Mesodermal cell (in vitro differentiated cells): ENCODE measurements at regions not wholly inside any gene's neighbourhood (a gene's known extent, or its start where the extent isn't known, plus 50 kb on each side); places are given as distances from the start of the nearest gene placed in this dataset.
"Not testable (repeated sequence)": the region's sequence is repeated elsewhere in the genome, so short reads cannot be mapped to it uniquely, and the experiment has no call there.

Experiments used
- H3K27ac ChIP-seq: 2 replicates; pipeline ENCODE4 v1.7.0; 2013; ENCODE audit warnings: mild to moderate bottlenecking, low read depth, low read length, moderate library complexity; ENCODE audit not compliant: severe bottlenecking
- H3K36me3 ChIP-seq: 2 replicates; pipeline ENCODE4 v1.7.1; 2013; ENCODE audit warnings: mild to moderate bottlenecking, low read length, moderate library complexity; ENCODE audit not compliant: control insufficient read depth, insufficient read depth
- H3K4me1 ChIP-seq: one replicate; pipeline ENCODE4 v1.7.1; 2013; ENCODE audit warnings: mild to moderate bottlenecking, low read length; ENCODE audit not compliant: insufficient read depth, control insufficient read depth, poor library complexity, severe bottlenecking
- H3K4me3 ChIP-seq: 2 replicates; pipeline ENCODE4 v1.7.0; 2013; ENCODE audit warnings: low read length, control low read depth, mild to moderate bottlenecking; ENCODE audit not compliant: insufficient read depth, poor library complexity, severe bottlenecking; ENCODE audit errors: extremely low read depth
- H3K9me3 ChIP-seq: 2 replicates; pipeline ENCODE4 v1.7.1; 2013; ENCODE audit warnings: mild to moderate bottlenecking, low read length, moderate library complexity; ENCODE audit not compliant: control insufficient read depth
- WGBS, 2 experiments: methylation state at CpG; one replicate each; pipeline ENCODE4 v1.1.5; 2013; ENCODE audit warnings: missing lambda C conversion rate in 2 of 2; ENCODE audit not compliant: insufficient coverage in 2 of 2; 5-methylcytosine and 5-hydroxymethylcytosine counted together

DNA sequence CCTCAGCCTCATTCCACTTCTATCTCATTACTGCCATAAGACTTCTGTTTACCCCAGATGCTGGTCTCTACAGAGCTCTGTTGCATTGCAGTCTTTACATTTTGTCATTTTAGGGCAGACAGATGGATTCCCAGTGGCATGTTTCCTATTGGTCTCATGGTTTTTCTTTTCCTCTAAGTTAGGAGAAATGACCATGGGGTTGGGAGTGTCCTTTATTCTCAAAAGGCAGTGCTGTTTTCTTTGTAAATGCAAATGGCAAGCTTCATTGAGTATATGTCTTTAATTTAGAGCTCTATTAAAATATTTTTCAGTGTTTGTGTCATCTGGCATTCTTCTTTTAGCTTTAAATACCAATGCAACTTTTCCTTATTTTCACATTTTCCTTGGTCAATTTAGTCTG, 57.0 kb downstream of the MSTN start:
- Histone ChIP-seq H3K36me3 (no peaks in the 10 kb centered on the region), H3K4me1 (no peaks in the 10 kb centered on the region), H3K9me3 (no peaks in the 10 kb centered on the region)

DNA sequence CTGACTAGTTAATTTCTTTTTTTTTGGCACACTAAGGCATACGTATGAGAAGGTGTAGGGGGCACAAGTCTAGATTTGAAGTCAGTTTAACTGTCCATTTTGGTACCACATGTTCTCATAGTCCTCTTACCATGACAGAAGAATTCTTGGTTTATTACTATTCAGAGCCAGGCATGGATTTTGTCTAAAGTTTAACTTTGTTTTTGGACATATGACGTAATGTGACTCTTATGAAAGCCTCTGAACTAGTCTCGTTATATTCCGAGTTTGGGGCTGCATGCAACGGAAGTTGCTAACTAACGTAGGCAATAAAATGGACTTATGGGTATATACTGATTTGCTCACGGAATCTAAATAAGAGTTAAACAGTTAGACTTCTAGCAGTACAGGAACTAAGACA, 62.9 kb downstream of the MSTN start:
- Histone ChIP-seq H3K4me1 (no peaks in the 10 kb centered on the region), H3K36me3 (no peaks in the 10 kb centered on the region), H3K9me3 (no peaks in the 10 kb centered on the region), H3K4me3 (no peak overlapping the region), H3K27ac (no peak overlapping the region)
- 87 to 90% methylated on average over 6 of the region's 7 CpGs for WGBS, 2 experiments

More for the DNA sequence above, 57.0 kb downstream of the MSTN start:
- H3K4me3 ChIP-seq: no peak overlapping the region
- no peak overlapping the region for H3K27ac ChIP-seq

DNA sequence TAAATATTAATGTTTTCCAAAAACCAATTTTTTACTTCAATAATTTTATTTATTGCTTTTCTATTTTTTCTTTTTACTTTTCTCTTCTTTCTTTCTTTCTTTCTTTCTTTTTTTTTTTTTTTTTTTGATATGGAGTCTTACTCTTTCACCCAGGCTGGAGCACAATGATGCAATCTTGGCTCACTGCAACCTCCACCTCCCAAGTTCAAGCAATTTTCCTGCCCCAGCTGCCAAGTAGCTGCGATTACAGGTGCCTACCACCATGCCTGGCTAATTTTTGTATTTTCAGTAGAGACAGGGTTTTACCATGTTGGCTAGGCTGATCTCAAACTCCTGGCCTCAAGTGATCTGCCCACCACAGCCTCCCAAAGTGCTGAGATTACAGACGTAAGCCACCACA, 63.9 kb downstream of the MSTN start:
- not testable (repeated sequence) for H3K4me3 ChIP-seq, H3K27ac ChIP-seq, H3K9me3 ChIP-seq, H3K36me3 ChIP-seq, H3K4me1 ChIP-seq
- 83 to 100% methylated on average over 1 of the region's 2 CpGs for WGBS, 2 experiments

DNA sequence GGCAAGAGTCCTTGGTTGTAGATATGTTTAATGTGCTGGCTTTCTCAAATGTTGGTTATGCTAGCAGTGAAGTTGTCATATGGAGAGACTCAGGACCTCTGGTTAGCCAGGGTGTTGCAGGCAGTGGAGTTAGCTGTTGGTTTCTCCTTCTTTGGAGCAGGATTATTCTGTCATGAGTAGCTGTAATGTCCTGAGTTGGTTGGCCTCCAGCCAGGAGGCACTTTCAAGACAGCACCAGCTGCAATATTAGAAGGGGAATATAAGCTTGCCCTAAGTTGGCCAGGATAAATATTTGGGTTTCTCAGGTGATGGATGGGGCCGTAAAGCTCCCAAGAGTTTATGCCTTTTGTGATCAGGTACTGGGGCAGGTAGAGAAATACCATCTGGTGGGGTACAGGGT, 65.5 kb downstream of the MSTN start:
- WGBS, 2 experiments: 100% methylated on average over 1 of the region's 1 CpG
- no peaks in the 10 kb centered on the region for H3K4me1 ChIP-seq
- H3K27ac ChIP-seq: no peak overlapping the region
- no peak overlapping the region for H3K4me3 ChIP-seq
- no peaks in the 10 kb centered on the region for H3K36me3 ChIP-seq
- no peaks in the 10 kb centered on the region for H3K9me3 ChIP-seq

DNA sequence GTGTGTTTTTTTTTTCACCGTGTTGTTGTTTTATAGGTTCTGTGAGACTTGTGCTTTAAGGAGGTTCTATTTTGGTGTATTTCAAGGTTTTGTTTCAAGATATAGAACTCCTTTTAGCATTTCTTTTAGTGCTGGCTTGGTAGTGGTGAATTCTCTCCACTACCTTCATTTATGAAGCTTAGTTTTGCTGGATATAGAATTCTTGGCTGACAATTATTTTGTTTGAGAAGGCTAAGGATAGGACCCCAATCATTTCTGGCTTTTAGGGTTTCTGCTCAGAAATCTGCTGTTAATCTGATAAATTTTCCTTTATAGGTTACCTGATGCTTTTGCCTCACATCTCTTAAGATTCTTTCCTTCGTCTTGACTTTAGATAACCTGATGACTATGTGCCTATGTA, 66.8 kb downstream of the MSTN start:
- no peaks in the 10 kb centered on the region for H3K4me1 ChIP-seq
- WGBS, 2 experiments: 65% methylated on average over 2 of the region's 2 CpGs; no CpG with 5 or more reads in 1 of the 2 experiments
- no peak overlapping the region for H3K4me3 ChIP-seq
- no peak overlapping the region for H3K27ac ChIP-seq
- H3K36me3 ChIP-seq: no peaks in the 10 kb centered on the region
- H3K9me3 ChIP-seq: no peaks in the 10 kb centered on the region

DNA sequence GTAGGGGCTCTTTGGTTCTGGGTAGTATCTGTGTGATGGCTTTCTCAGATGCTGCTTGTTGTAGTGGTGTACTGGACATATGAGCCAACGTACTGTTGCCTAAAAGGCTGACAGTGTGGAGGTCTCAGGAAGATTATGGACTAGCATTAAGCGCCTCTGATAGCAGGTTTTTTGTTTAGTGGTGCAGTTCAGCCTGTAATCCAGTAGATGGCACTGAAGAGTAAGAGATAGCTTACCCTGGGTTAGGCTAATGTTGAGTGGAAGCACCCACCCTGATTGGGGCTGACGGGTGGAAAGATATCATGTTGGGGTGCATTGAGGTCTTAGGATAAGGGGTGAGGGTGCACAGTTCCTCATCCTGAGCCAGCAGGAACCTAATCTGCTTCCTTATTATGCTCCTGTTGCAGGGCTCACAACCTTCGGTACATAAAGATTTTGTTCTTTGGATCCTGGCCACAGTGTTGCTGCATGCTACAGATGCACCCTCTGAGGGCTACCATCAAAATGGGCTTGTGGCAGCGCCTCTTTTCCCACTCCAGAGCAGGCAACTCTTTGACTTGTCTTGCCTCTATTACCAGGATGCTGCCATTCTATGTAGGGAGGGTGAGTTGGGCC, 79.6 kb downstream of the MSTN start:
- H3K36me3 ChIP-seq: no peaks in the 10 kb centered on the region
- no peaks in the 10 kb centered on the region for H3K4me1 ChIP-seq
- H3K9me3 ChIP-seq: peaks cover 12% of the 10 kb centered on the region
- H3K27ac ChIP-seq: no peak overlapping the region
- 76 to 84% methylated on average over 3 to 4 of the region's 5 CpGs for WGBS, 2 experiments
- H3K4me3 ChIP-seq: no peak overlapping the region

DNA sequence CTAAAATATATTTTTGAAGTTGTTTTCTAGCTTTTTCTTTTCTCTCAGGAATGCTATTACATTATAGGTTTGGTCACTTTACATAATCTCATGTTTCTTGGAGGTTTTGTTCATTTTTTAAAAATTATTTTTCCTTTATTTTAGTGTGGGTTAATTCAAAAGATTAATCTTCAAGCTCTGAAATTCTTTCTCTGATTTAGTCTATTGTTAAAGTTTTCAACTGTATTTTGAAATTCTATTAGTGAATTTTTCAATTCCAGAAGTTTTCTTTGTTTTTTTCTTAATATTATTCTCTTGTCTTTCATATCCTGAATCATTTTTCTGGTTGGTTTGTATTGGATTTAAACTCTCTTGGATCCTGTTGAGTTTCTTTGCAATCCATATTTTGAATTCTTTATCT, 80.4 kb downstream of the MSTN start:
- H3K9me3 ChIP-seq: peaks cover 12% of the 10 kb centered on the region
- no peak overlapping the region for H3K27ac ChIP-seq
- no peaks in the 10 kb centered on the region for H3K4me1 ChIP-seq
- H3K36me3 ChIP-seq: no peaks in the 10 kb centered on the region
- no peak overlapping the region for H3K4me3 ChIP-seq

DNA sequence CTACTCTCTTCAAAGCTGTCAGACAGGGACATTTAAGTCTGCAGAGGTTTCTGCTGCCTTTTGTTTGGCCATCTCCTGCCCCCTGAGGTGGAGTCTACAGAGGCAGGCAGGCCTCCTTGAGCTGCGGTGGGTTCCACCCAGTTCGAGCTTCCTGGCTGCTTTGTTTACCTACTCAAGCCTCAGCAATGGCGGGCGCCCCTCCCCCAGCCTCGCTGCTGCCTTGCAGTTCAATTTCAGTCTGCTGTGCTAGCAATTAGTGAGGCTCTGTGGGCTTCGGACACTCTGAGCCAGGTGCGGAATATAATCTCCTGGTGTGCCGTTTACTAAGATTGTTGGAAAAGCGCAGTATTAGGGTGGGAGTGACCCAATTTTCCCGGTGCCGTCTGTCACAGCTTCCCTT, 86.0 kb downstream of the MSTN start:
- 90 to 92% methylated on average over 9 to 10 of the region's 11 CpGs for WGBS, 2 experiments
- not testable (repeated sequence) for H3K9me3 ChIP-seq

DNA sequence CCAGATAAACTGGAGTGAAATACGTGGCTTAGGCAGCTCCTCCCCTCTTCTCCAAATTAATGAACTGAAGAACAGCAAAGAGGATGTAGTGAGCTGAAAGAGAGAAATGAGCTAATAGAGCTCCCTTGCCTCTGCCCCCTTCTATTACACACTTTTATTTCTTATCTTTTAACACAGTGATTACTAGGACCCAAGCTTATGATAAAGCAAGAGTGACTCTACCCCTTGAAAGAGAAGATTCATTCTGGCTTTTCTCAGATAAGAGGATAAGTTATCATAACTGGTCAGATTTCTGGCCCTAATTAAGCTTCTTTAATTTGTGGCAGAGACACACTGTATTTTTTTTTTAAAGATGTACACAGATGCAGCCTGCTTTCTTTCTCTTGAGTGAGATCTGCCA, 102.2 kb downstream of the MSTN start:
- no peak overlapping the region for H3K27ac ChIP-seq
- no CpG with 5 or more reads among the region's 1 CpG for WGBS, 2 experiments
- no peaks in the 10 kb centered on the region for H3K4me1 ChIP-seq
- H3K4me3 ChIP-seq: no peak overlapping the region
- no peaks in the 10 kb centered on the region for H3K9me3 ChIP-seq
- no peaks in the 10 kb centered on the region for H3K36me3 ChIP-seq

More for the DNA sequence above, 86.0 kb downstream of the MSTN start:
- H3K36me3 ChIP-seq, H3K4me3 ChIP-seq, H3K27ac ChIP-seq, H3K4me1 ChIP-seq: not testable (repeated sequence)

DNA sequence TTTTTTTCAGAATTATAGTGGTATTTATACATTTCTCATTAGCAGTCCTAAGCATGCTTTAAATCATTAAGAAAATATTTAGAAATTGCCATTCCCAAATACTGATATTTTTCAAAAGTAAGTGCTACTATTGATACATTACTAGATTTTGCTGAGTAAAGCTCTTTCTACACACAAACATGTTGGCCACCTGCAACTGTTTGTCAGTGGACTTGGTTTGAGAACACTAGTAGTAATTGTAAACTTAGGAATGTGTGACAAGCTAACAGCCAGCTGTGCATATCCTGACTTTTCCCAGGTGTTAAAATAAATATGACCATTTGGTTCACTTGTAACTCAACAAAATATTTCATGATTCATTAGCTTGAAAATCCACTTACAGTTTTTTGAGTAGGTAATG, 103.1 kb downstream of the MSTN start:
- Histone ChIP-seq H3K27ac (no peak overlapping the region), H3K9me3 (no peaks in the 10 kb centered on the region), H3K36me3 (no peaks in the 10 kb centered on the region), H3K4me3 (no peak overlapping the region), H3K4me1 (no peaks in the 10 kb centered on the region)

DNA sequence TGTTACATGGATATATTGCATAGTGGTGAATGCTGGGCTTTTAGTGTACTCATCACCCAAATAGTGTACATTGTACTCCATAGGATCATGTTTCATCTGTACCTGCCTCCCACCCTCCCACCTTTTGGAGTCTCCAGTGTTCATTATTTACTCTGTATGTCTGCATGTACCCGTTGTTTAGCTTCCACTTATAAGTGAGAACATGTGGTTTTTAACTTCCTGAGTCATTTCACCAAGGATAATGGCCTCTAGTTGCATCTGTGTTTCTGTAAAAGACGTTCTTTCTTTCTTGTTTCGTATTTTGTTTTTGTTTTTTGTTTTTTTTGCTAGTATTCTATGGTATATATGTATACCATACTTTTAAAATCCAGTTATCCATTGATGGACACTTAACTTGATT, 107.5 kb downstream of the MSTN start:
- Histone ChIP-seq H3K27ac (no peak overlapping the region), H3K4me3 (no peak overlapping the region), H3K36me3 (no peaks in the 10 kb centered on the region), H3K9me3 (no peaks in the 10 kb centered on the region), H3K4me1 (no peaks in the 10 kb centered on the region)
- no CpG with 5 or more reads among the region's 3 CpGs for WGBS, 2 experiments
